Activated T-helper 9 cell treated with anti-CD3 and anti-CD28 coated beads, Interleukin-2, amount 50 U/mL, for 16 hours (primary cell): ENCODE measurements at regions not wholly inside any gene's neighbourhood (a gene's known extent, or its start where the extent isn't known, plus 50 kb on each side); places are given as distances from the start of the nearest gene placed in this dataset.

Experiments used
- DNase-seq: peaks from one replicate; pipeline ENCODE4 v3.0.0-alpha.2; 2020; ENCODE audit warnings: low read depth

GRCh38 chrX:5829469-5829868, 399.2 kb downstream of the NLGN4X start:
- no peak for DNase-seq

GRCh38 chrX:5829060-5829459, 399.6 kb downstream of the NLGN4X start:
- no peak for DNase-seq

GRCh38 chrX:5823903-5824302, 404.8 kb downstream of the NLGN4X start:
- DNase-seq = no peak

- DNase-seq = no peak
Observed at GRCh38 chrX:5810636-5811035, 418.0 kb downstream of the NLGN4X start.

GRCh38 chrX:5807181-5807580, 421.5 kb downstream of the NLGN4X start:
- DNase-seq = no peak

GRCh38 chrX:5802391-5802790, 426.3 kb downstream of the NLGN4X start:
- no peak for DNase-seq

GRCh38 chrX:5791721-5792120, 436.9 kb downstream of the NLGN4X start:
- DNase-seq = no peak

- no peak for DNase-seq
Observed at GRCh38 chrX:5788910-5789309, 439.8 kb downstream of the NLGN4X start.

GRCh38 chrX:5780821-5781220, 447.8 kb downstream of the NLGN4X start:
- DNase-seq = no peak

GRCh38 chrX:5775846-5776430, 452.7 kb downstream of the NLGN4X start:
- DNase-seq = no peak

- no peak for DNase-seq
Observed at GRCh38 chrX:5774446-5774845, 454.2 kb downstream of the NLGN4X start.

- DNase-seq = no peak
Observed at GRCh38 chrX:5771441-5771840, 457.2 kb downstream of the NLGN4X start.

GRCh38 chrX:5756616-5757015, 472.1 kb downstream of the NLGN4X start:
- DNase-seq = no peak

- no peak for DNase-seq
Observed at GRCh38 chrX:5753291-5753690, 475.4 kb downstream of the NLGN4X start.

- no peak for DNase-seq
Observed at GRCh38 chrX:5752831-5753230, 475.8 kb downstream of the NLGN4X start.

- no peak for DNase-seq
Observed at GRCh38 chrX:5748586-5749150, 480.0 kb downstream of the NLGN4X start.

- no peak for DNase-seq
Observed at GRCh38 chrX:5746231-5746630, 482.4 kb downstream of the NLGN4X start.

GRCh38 chrX:5733501-5733900, 495.2 kb downstream of the NLGN4X start:
- no peak for DNase-seq

- no peak for DNase-seq
Observed at GRCh38 chrX:5730556-5730955, 498.1 kb downstream of the NLGN4X start.

GRCh38 chrX:5726224-5726623, 502.4 kb downstream of the NLGN4X start:
- DNase-seq = no peak

GRCh38 chrX:5724123-5724522, 504.5 kb downstream of the NLGN4X start:
- no peak for DNase-seq

- no peak for DNase-seq
Observed at GRCh38 chrX:5718651-5719050, 510.0 kb downstream of the NLGN4X start.

GRCh38 chrX:5716666-5717065, 512.0 kb downstream of the NLGN4X start:
- no peak for DNase-seq

- DNase-seq = no peak
Observed at GRCh38 chrX:5708251-5708650, 520.4 kb downstream of the NLGN4X start.
